IPS-15b (cell line): ENCODE measurements at regions not wholly inside any gene's neighbourhood (a gene's known extent, or its start where the extent isn't known, plus 50 kb on each side); places are given as distances from the start of the nearest gene placed in this dataset.
"Not testable (repeated sequence)": the region's sequence is repeated elsewhere in the genome, so short reads cannot be mapped to it uniquely, and the experiment has no call there.

Experiments used
- H3K27me3 ChIP-seq: one replicate; pipeline ENCODE4 v1.6.1; 2013; ENCODE audit warnings: low read length; ENCODE audit not compliant: control insufficient read depth, insufficient read depth
- H3K36me3 ChIP-seq: one replicate; pipeline ENCODE4 v1.6.1; 2013; ENCODE audit warnings: low read length; ENCODE audit not compliant: control insufficient read depth, insufficient read depth
- H3K4me1 ChIP-seq: one replicate; pipeline ENCODE4 v1.6.1; 2013; ENCODE audit warnings: mild to moderate bottlenecking, low read length; ENCODE audit not compliant: control insufficient read depth, insufficient read depth
- H3K4me3 ChIP-seq: one replicate; pipeline ENCODE4 v1.5.1; 2013; ENCODE audit warnings: low read depth, low read length
- H3K9ac ChIP-seq: one replicate; pipeline ENCODE4 v1.6.1; 2013; ENCODE audit warnings: low read depth, mild to moderate bottlenecking, low read length
- H3K9me3 ChIP-seq: one replicate; pipeline ENCODE4 v1.6.1; 2013; ENCODE audit warnings: mild to moderate bottlenecking, low read length; ENCODE audit not compliant: control insufficient read depth, insufficient read depth

DNA sequence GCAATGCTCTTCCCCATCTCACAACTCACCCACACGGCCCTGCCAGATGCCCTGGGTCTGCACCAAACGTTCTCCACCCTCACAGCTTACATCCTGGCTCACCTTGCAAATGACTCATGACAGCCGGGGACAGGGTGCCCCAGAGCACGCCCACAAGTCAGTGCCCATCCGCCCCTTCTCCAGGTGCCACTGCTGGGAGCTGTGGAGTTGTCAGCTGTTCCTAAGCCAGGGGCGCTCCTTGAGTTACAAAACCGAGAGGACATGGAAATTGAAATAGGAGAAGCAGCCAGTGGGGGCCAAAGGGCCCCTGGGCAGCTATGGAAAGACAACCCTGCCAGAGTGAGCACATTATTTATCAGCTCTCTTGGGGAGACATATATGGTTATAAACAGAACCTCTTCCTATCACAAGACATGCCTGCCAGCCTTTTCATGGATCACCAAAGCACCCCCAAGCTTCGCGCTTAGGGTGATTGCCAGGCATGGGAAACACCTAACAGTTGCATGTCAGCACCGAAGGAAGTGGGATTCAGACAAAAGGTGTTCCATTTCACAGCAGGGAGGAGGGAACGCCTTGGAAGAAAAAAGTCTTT, 236.8 kb downstream of the LY86 start:
- no peak overlapping the region for H3K4me3 ChIP-seq
- H3K27me3 ChIP-seq: no peaks in the 10 kb centered on the region
- H3K4me1 ChIP-seq: peaks cover 10% of the 10 kb centered on the region

GRCh38 chr6:6826095-6826901, 237.8 kb downstream of the LY86 start:
- H3K4me1 ChIP-seq: peaks cover 5% of the 10 kb centered on the region
- H3K9me3 ChIP-seq: no peaks in the 10 kb centered on the region
- no peaks in the 10 kb centered on the region for H3K27me3 ChIP-seq
- no peaks in the 10 kb centered on the region for H3K36me3 ChIP-seq
- H3K9ac ChIP-seq: no peak overlapping the region
- no peak overlapping the region for H3K4me3 ChIP-seq

More for the DNA sequence above, 236.8 kb downstream of the LY86 start:
- Histone ChIP-seq H3K36me3 (no peaks in the 10 kb centered on the region), H3K9ac (no peak overlapping the region), H3K9me3 (no peaks in the 10 kb centered on the region)

- Histone ChIP-seq H3K9ac (no peak overlapping the region), H3K9me3 (no peaks in the 10 kb centered on the region), H3K27me3 (no peaks in the 10 kb centered on the region), H3K4me3 (no peak overlapping the region), H3K36me3 (no peaks in the 10 kb centered on the region), H3K4me1 (peaks cover 5% of the 10 kb centered on the region)
Observed at GRCh38 chr6:6826961-6827360, 238.4 kb downstream of the LY86 start.

- Histone ChIP-seq H3K4me3 (no peak overlapping the region), H3K27me3 (no peaks in the 10 kb centered on the region), H3K4me1 (peaks cover 4% of the 10 kb centered on the region), H3K36me3 (no peaks in the 10 kb centered on the region), H3K9me3 (no peaks in the 10 kb centered on the region), H3K9ac (no peak overlapping the region)
Observed at GRCh38 chr6:6829872-6830685, 241.6 kb downstream of the LY86 start.

DNA sequence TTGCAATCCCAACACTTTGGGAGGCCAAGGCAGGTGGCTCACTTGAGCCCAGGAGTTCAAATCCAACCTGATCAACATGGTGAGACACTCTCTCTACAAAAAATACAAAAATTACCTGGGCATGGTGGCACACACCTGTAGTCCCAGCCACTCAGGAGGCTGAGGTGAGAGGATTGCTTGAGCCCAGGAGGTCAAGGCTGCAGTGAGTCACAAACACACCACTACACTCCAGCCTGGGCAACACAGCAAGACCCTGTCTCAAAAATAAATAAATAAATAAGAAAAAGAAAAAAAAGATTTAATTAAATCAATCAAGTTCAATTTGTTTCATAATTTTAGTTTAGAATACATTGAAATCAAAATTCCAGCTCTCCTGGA, 242.2 kb downstream of the LY86 start:
- H3K9ac ChIP-seq, H3K27me3 ChIP-seq, H3K9me3 ChIP-seq, H3K36me3 ChIP-seq, H3K4me3 ChIP-seq, H3K4me1 ChIP-seq: not testable (repeated sequence)

DNA sequence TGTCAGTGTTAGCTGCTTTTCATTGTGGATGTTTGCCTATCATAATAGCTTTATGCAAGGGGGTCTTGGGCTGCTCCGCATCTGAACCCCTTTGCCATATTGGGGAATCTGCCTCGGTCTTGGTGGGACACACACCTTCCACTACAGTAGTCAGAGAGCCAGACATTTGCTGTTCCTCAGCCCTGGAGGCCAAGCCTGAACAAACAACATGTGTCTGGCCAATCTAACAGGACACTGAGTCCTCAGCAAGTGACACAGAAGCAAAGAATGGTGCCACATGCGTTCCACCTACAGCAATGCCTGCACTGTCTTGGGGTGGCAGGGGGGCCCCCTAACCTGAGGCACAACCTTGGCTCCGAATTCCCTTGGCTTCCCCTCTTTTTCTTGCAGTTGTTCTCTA, 243.9 kb downstream of the LY86 start:
- Histone ChIP-seq H3K9me3 (no peaks in the 10 kb centered on the region), H3K9ac (no peak overlapping the region), H3K27me3 (no peaks in the 10 kb centered on the region), H3K4me3 (no peak overlapping the region), H3K4me1 (no peaks in the 10 kb centered on the region), H3K36me3 (no peaks in the 10 kb centered on the region)

GRCh38 chr6:6834356-6835222, 246.1 kb downstream of the LY86 start:
- H3K4me1 ChIP-seq: no peaks in the 10 kb centered on the region
- H3K4me3 ChIP-seq: no peak overlapping the region
- no peaks in the 10 kb centered on the region for H3K36me3 ChIP-seq
- no peaks in the 10 kb centered on the region for H3K9me3 ChIP-seq
- no peak overlapping the region for H3K9ac ChIP-seq
- no peaks in the 10 kb centered on the region for H3K27me3 ChIP-seq

GRCh38 chr6:6835223-6835503, 246.6 kb downstream of the LY86 start:
- H3K4me1 ChIP-seq: no peaks in the 10 kb centered on the region
- H3K4me3 ChIP-seq: no peak overlapping the region
- no peaks in the 10 kb centered on the region for H3K9me3 ChIP-seq
- no peak overlapping the region for H3K9ac ChIP-seq
- H3K27me3 ChIP-seq: no peaks in the 10 kb centered on the region
- H3K36me3 ChIP-seq: no peaks in the 10 kb centered on the region

- H3K4me1 ChIP-seq: no peaks in the 10 kb centered on the region
- no peaks in the 10 kb centered on the region for H3K36me3 ChIP-seq
- no peaks in the 10 kb centered on the region for H3K9me3 ChIP-seq
- no peak overlapping the region for H3K4me3 ChIP-seq
- H3K9ac ChIP-seq: no peak overlapping the region
- H3K27me3 ChIP-seq: peaks cover 3% of the 10 kb centered on the region
Observed at GRCh38 chr6:6836609-6837406, 248.3 kb downstream of the LY86 start.

DNA sequence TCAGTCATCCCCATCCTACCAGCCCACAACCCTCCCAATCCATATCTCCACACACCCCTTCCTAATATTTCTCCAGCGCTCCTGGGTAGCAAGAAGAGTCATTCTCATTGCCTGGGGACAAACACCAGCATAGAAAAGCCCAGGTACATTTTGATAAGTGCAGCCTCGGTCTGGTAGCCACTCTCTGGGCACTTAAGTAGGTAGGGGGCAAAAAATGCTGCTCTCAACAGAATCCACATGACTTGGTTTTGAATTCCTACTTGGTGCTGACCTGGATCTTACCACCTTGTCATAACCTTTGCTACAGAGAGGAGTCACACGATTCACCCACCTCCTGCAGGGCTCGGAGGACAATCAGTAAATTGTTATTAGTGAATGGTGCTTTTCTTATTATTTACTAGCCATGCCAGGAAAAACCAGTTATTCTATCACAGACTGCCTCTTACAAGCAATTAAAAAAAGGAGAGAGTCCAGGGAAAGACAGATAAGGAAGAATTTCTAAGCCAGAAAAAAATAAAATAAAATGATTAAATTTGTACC, 249.1 kb downstream of the LY86 start:
- no peaks in the 10 kb centered on the region for H3K9me3 ChIP-seq
- H3K9ac ChIP-seq: no peak overlapping the region
- no peaks in the 10 kb centered on the region for H3K4me1 ChIP-seq
- H3K27me3 ChIP-seq: peaks cover 6% of the 10 kb centered on the region
- H3K36me3 ChIP-seq: no peaks in the 10 kb centered on the region
- no peak overlapping the region for H3K4me3 ChIP-seq
